Neuron (in vitro differentiated cells): ENCODE measurements at regions not wholly inside any gene's neighbourhood (a gene's known extent, or its start where the extent isn't known, plus 50 kb on each side); places are given as distances from the start of the nearest gene placed in this dataset.

ENCODE experiments used
- H2AFZ ChIP-seq: one replicate; pipeline ENCODE4 v1.6.1; 2013; ENCODE audit warnings: low read depth, mild to moderate bottlenecking, inconsistent platforms, low read length, moderate library complexity
- H3K27me3 ChIP-seq: one replicate; pipeline ENCODE4 v1.6.1; 2013; ENCODE audit warnings: low read length; ENCODE audit not compliant: insufficient read depth
- H3K36me3 ChIP-seq: one replicate; pipeline ENCODE4 v1.6.1; 2013; ENCODE audit warnings: low read length; ENCODE audit not compliant: insufficient read depth
- H3K4me1 ChIP-seq: one replicate; pipeline ENCODE4 v1.6.1; 2013; ENCODE audit warnings: low read length; ENCODE audit not compliant: insufficient read depth
- H3K4me3 ChIP-seq: 2 replicates; pipeline ENCODE4 v1.5.1; 2013; ENCODE audit warnings: mild to moderate bottlenecking, low read length, moderate library complexity
- H3K9me3 ChIP-seq: one replicate; pipeline ENCODE4 v1.6.1; 2013; ENCODE audit warnings: low read length

- Histone ChIP-seq H3K9me3 (no peaks in the 10 kb centered on the region), H2AFZ (no peak overlapping the region), H3K27me3 (no peaks in the 10 kb centered on the region), H3K4me1 (peaks cover 9% of the 10 kb centered on the region), H3K4me3 (no peak overlapping the region), H3K36me3 (no peaks in the 10 kb centered on the region)
Measured at GRCh38 chr7:120163449-120163848, 109.5 kb upstream of the KCND2 start.

- H3K4me1 ChIP-seq, result peaks cover 9% of the 10 kb centered on the region
- H3K9me3 ChIP-seq, result no peaks in the 10 kb centered on the region
- H3K27me3 ChIP-seq, result no peaks in the 10 kb centered on the region
Measured at GRCh38 chr7:120165227-120165626, 107.7 kb upstream of the KCND2 start.

GRCh38 chr7:120168066-120168465 is 104.9 kb upstream of the KCND2 start:
- H3K36me3 ChIP-seq, result no peaks in the 10 kb centered on the region
- H3K9me3 ChIP-seq, result no peaks in the 10 kb centered on the region
- H3K27me3 ChIP-seq, result no peaks in the 10 kb centered on the region
- H3K4me1 ChIP-seq, result peaks cover 4% of the 10 kb centered on the region
- no peak overlapping the region for H3K4me3 ChIP-seq
- no peak overlapping the region for H2AFZ ChIP-seq

More at GRCh38 chr7:120165227-120165626, 107.7 kb upstream of the KCND2 start:
- Histone ChIP-seq H2AFZ (peak overlapping the region; percentile 38), H3K36me3 (no peaks in the 10 kb centered on the region), H3K4me3 (no peak overlapping the region)

GRCh38 chr7:120169996-120170783 is 102.8 kb upstream of the KCND2 start:
- Histone ChIP-seq H3K27me3 (no peaks in the 10 kb centered on the region), H3K4me3 (no peak overlapping the region)

GRCh38 chr7:120170834-120171233 is 102.1 kb upstream of the KCND2 start:
- Histone ChIP-seq H3K9me3 (no peaks in the 10 kb centered on the region), H3K36me3 (no peaks in the 10 kb centered on the region), H3K4me1 (no peaks in the 10 kb centered on the region), H3K27me3 (no peaks in the 10 kb centered on the region), H2AFZ (no peak overlapping the region), H3K4me3 (no peak overlapping the region)

More at GRCh38 chr7:120169996-120170783, 102.8 kb upstream of the KCND2 start:
- Histone ChIP-seq H3K4me1 (no peaks in the 10 kb centered on the region), H3K9me3 (no peaks in the 10 kb centered on the region), H3K36me3 (no peaks in the 10 kb centered on the region), H2AFZ (no peak overlapping the region)

GRCh38 chr7:120171406-120171805 is 101.6 kb upstream of the KCND2 start:
- Histone ChIP-seq H3K36me3 (no peaks in the 10 kb centered on the region), H3K9me3 (no peaks in the 10 kb centered on the region), H3K27me3 (no peaks in the 10 kb centered on the region), H3K4me1 (no peaks in the 10 kb centered on the region), H3K4me3 (no peak overlapping the region), H2AFZ (no peak overlapping the region)

GRCh38 chr7:120180221-120180620 is 92.8 kb upstream of the KCND2 start:
- H3K9me3 ChIP-seq, result no peaks in the 10 kb centered on the region
- H2AFZ ChIP-seq, result no peak overlapping the region
- no peaks in the 10 kb centered on the region for H3K27me3 ChIP-seq
- H3K4me3 ChIP-seq, result no peak overlapping the region
- H3K4me1 ChIP-seq, result no peaks in the 10 kb centered on the region
- no peaks in the 10 kb centered on the region for H3K36me3 ChIP-seq

GRCh38 chr7:120181499-120181898 is 91.5 kb upstream of the KCND2 start:
- Histone ChIP-seq H3K4me1 (no peaks in the 10 kb centered on the region), H3K4me3 (no peak overlapping the region), H3K36me3 (no peaks in the 10 kb centered on the region), H3K27me3 (no peaks in the 10 kb centered on the region), H3K9me3 (no peaks in the 10 kb centered on the region), H2AFZ (no peak overlapping the region)

- Histone ChIP-seq H3K4me3 (no peak overlapping the region), H3K4me1 (no peaks in the 10 kb centered on the region), H2AFZ (no peak overlapping the region), H3K9me3 (no peaks in the 10 kb centered on the region), H3K36me3 (no peaks in the 10 kb centered on the region), H3K27me3 (no peaks in the 10 kb centered on the region)
Measured at GRCh38 chr7:120184866-120185265, 88.1 kb upstream of the KCND2 start.

GRCh38 chr7:120185940-120186682 is 86.9 kb upstream of the KCND2 start:
- Histone ChIP-seq H3K36me3 (no peaks in the 10 kb centered on the region), H3K4me1 (no peaks in the 10 kb centered on the region), H3K4me3 (no peak overlapping the region), H2AFZ (no peak overlapping the region), H3K27me3 (no peaks in the 10 kb centered on the region), H3K9me3 (no peaks in the 10 kb centered on the region)

- Histone ChIP-seq H3K4me3 (no peak overlapping the region), H2AFZ (no peak overlapping the region), H3K36me3 (no peaks in the 10 kb centered on the region), H3K27me3 (no peaks in the 10 kb centered on the region), H3K9me3 (no peaks in the 10 kb centered on the region), H3K4me1 (no peaks in the 10 kb centered on the region)
Measured at GRCh38 chr7:120186688-120187087, 86.3 kb upstream of the KCND2 start.

GRCh38 chr7:120189623-120190022 is 83.4 kb upstream of the KCND2 start:
- Histone ChIP-seq H2AFZ (no peak overlapping the region), H3K4me1 (no peaks in the 10 kb centered on the region), H3K9me3 (no peaks in the 10 kb centered on the region), H3K4me3 (no peak overlapping the region), H3K27me3 (no peaks in the 10 kb centered on the region), H3K36me3 (no peaks in the 10 kb centered on the region)

GRCh38 chr7:120190109-120190508 is 82.9 kb upstream of the KCND2 start:
- no peaks in the 10 kb centered on the region for H3K9me3 ChIP-seq
- H3K36me3 ChIP-seq, result no peaks in the 10 kb centered on the region
- no peak overlapping the region for H2AFZ ChIP-seq
- no peak overlapping the region for H3K4me3 ChIP-seq
- no peaks in the 10 kb centered on the region for H3K4me1 ChIP-seq
- no peaks in the 10 kb centered on the region for H3K27me3 ChIP-seq
